ENCODE measurements at regions not wholly inside any gene's neighbourhood (a gene's known extent, or its start where the extent isn't known, plus 50 kb on each side); places are given as distances from the start of the nearest gene placed in this dataset.

- no peak for TF ChIP-seq IRF3 (IDR thresholded peaks at IDR 0.05)
- TF ChIP-seq, protein P1, sequence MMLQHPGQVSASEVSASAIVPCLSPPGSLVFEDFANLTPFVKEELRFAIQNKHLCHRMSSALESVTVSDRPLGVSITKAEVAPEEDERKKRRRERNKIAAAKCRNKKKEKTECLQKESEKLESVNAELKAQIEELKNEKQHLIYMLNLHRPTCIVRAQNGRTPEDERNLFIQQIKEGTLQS (IDR thresholded peaks at IDR 0.05; ENCODE audit: borderline replicate concordance, extremely low read depth, low read depth, low read length), result no peak
Measured at GRCh38 chr4:182142176-182143085, 100.8 kb upstream of the TENM3 start (continued).

DNA sequence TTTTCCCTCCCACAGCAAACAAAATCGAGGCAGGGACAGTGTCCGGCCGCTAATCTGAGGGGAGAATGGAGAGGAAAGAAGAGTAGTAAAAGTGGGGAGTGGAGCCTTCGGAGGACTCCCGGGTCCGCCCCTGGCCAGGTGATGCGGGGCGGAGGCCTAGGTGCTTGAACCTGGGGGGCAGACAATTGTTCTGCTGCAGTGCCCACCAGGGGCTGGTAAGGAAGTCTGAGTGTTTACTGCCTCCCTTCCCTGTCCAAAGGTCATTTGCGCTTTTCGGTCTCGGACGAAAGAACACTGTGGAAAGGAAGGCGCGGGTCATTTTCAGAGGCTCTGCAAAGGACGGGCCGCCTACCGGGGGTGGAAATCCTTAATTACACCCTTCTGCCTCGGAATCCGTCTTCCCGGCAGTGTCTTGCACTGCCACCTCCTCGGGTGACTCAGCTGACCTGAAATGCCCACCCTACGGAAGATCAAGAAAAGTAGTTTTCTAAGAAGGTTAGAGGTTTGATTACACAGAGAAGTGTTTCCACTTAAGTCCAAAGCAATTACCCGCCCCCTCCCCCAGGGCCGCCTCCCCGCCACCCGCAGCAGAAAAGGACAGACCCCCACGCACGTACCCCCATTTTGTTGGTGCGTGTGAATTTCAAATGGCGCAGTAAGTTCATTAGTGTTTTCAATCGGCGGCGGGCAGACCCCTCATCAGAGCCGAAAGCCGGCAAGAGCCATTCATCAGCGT lies 99.9 kb upstream of the TENM3 start:
- WGBS (ENCODE audit: insufficient coverage, insufficient replicate concordance, low lambda C conversion rate, missing lambda C conversion rate), result 44% methylated on average over 33 of the region's 36 CpGs
- in situ Hi-C loops (cut with MboI), result no loop called here

More for the DNA sequence above, 99.9 kb upstream of the TENM3 start:
- no peak for DNase-seq (ENCODE audit: low read depth, low spot score)
- ChIA-PET POLR2A (no interaction called here), CTCF (no interaction called here), SMC1A (ENCODE audit: uncharacterized antibody, unreplicated experiment) (no interaction called here), RAD21 (ENCODE audit: unreplicated experiment) (no interaction called here)
- Histone ChIP-seq H3K79me2 (ENCODE audit: control insufficient read depth, insufficient read depth, low read length) (no peaks in the 10 kb centered on the region), H3K36me3 (ENCODE audit: control insufficient read depth in 2 of 2, insufficient read depth in 2 of 2, low read length in 1 of 2) (no peaks in the 10 kb centered on the region), H3K27me3 (replicated peaks in 1 of 2; ENCODE audit: control insufficient read depth in 2 of 2, insufficient read depth in 2 of 2, low read length in 1 of 2) (peaks cover 9 to 13% of the 10 kb centered on the region in 2 experiments), H3K9me3 (replicated peaks; ENCODE audit: control insufficient read depth, insufficient read depth, low read length) (no peaks in the 10 kb centered on the region), H3K4me1 (ENCODE audit: control insufficient read depth, insufficient read depth, low read length) (no peaks in the 10 kb centered on the region), H4K20me1 (ENCODE audit: control insufficient read depth, insufficient read depth) (no peaks in the 10 kb centered on the region), H3K27ac (ENCODE audit: control insufficient read depth, insufficient read depth) (no peak overlapping the region), H3K4me3 (no peak overlapping the region), H3K9ac (ENCODE audit: control insufficient read depth, insufficient read depth, low read length) (no peak overlapping the region), H3K4me2 (ENCODE audit: control insufficient read depth, insufficient read depth) (no peak overlapping the region), H2AFZ (ENCODE audit: control insufficient read depth, low read depth, low read length) (no peak overlapping the region)
- BruUV-seq (replicated peaks), result no TSS peak
- no peak for FAIRE-seq
- intact Hi-C loops (cut with micrococcal nuclease; ENCODE audit: unreplicated experiment), result no loop called here
- ATAC-seq, result no peak
- peak; percentile 33 for TF ChIP-seq SUZ12 (IDR thresholded peaks at IDR 0.05; ENCODE audit: unreplicated experiment)
- no peak for TF ChIP-seq SRF (IDR thresholded peaks at IDR 0.05; ENCODE audit: low read depth in 2 of 2, low read length in 2 of 2)

Measured in GM12878 (cell line).